Tibial nerve (tissue), 4 donors: ENCODE measurements at regions not wholly inside any gene's neighbourhood (a gene's known extent, or its start where the extent isn't known, plus 50 kb on each side); places are given as distances from the start of the nearest gene placed in this dataset.

Experiments
- DNase-seq, 2 donors: peaks; one replicate each; pipeline ENCODE4 v3.0.0-alpha.2; 2019; ENCODE audit warnings: low spot score in 2 of 2
- H3K27ac ChIP-seq, 4 donors: fragments of 200-600 bp; sonication (generic) in 3 of 4; one replicate each; pipeline ENCODE4 v1.5.1; 2017 to 2019; ENCODE audit warnings: mild to moderate bottlenecking in 1 of 4
- H3K27me3 ChIP-seq, 2 donors: fragments of 200-600 bp; sonication (generic) in 1 of 2; one replicate each; pipeline versions ENCODE4 v1.5.1 to v1.6.0; 2017 to 2019
- H3K36me3 ChIP-seq, 3 donors: fragments of 200-600 bp; sonication (generic); one replicate each; pipeline ENCODE4 v1.5.1; 2018 to 2019
- H3K4me1 ChIP-seq, 4 donors: fragments of 200-600 bp; sonication (generic) in 3 of 4; one replicate each; pipeline ENCODE4 v1.5.1; 2017 to 2019
- H3K4me3 ChIP-seq, 4 donors: fragments of 200-600 bp; sonication (generic) in 3 of 4; one replicate each; pipeline ENCODE4 v1.5.1; 2017 to 2019; ENCODE audit warnings: mild to moderate bottlenecking in 1 of 4, moderate library complexity in 1 of 4
- H3K9me3 ChIP-seq, 4 donors: fragments of 200-600 bp; sonication (generic) in 3 of 4; one replicate each; pipeline ENCODE4 v1.5.1; 2017 to 2019
- EP300 ChIP-seq, 2 donors: sonication (generic); formaldehyde crosslinking; IDR thresholded peaks; one replicate each; pipeline ENCODE4 v1.6.1; 2017; ENCODE audit warnings: antibody characterized with exemption in 2 of 2, mild to moderate bottlenecking in 1 of 2
- POLR2A ChIP-seq, 2 donors: fragments of 450-650 bp; IDR thresholded peaks; one replicate each; pipeline ENCODE4 v1.6.1; 2017; ENCODE audit warnings: antibody characterized with exemption in 2 of 2, mild to moderate bottlenecking in 2 of 2, moderate library complexity in 2 of 2
- WGBS, 2 donors: methylation state at CpG; one replicate each; pipeline ENCODE4 v1.1.5; 2018; 5-methylcytosine and 5-hydroxymethylcytosine counted together
- TF ChIP-seq, protein P1 (sequence below), 5 experiments: fragments of 200-600 bp in 3 of 5; fragments of 450-650 bp in 2 of 5; sonication (generic) in 3 of 5; IDR thresholded peaks; one replicate each; pipeline ENCODE4 v1.5.1; 2016 to 2019; ENCODE audit warnings: antibody characterized with exemption in 5 of 5, mild to moderate bottlenecking in 3 of 5, moderate library complexity in 2 of 5

DNA sequence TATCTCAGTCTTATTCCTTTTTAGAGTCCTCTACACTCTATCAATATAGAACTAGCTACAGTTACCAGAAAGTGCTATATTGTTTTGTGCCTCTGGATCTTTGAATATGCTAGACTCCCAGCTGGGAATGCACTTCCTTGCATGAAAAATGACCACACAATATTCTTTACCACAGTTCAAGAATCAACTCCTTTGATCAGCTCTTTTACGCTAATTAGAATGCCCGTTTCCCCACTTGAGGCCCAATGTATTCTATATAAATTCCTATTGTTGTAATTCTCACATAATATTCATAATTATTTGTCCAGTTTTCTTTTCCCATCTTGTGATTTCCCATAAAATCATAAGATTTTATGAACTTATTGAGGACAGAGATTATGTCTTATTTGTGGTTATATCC lies 142.2 kb downstream of the UBE2E3 start:
- Histone ChIP-seq H3K9me3 (no peaks in the 10 kb centered on the region), H3K36me3 (no peaks in the 10 kb centered on the region), H3K27ac (no peak overlapping the region), H3K4me1 (no peaks in the 10 kb centered on the region), H3K27me3 (no peaks in the 10 kb centered on the region), H3K4me3 (no peak overlapping the region)
- WGBS, 2 donors, result 89 to 93% methylated on average over 2 of the region's 2 CpGs
- TF ChIP-seq, protein P1, sequence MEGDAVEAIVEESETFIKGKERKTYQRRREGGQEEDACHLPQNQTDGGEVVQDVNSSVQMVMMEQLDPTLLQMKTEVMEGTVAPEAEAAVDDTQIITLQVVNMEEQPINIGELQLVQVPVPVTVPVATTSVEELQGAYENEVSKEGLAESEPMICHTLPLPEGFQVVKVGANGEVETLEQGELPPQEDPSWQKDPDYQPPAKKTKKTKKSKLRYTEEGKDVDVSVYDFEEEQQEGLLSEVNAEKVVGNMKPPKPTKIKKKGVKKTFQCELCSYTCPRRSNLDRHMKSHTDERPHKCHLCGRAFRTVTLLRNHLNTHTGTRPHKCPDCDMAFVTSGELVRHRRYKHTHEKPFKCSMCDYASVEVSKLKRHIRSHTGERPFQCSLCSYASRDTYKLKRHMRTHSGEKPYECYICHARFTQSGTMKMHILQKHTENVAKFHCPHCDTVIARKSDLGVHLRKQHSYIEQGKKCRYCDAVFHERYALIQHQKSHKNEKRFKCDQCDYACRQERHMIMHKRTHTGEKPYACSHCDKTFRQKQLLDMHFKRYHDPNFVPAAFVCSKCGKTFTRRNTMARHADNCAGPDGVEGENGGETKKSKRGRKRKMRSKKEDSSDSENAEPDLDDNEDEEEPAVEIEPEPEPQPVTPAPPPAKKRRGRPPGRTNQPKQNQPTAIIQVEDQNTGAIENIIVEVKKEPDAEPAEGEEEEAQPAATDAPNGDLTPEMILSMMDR (IDR thresholded peaks at IDR 0.05), result no peak
- TF ChIP-seq EP300 (IDR thresholded peaks at IDR 0.05), result no peak
- no peak for TF ChIP-seq POLR2A (IDR thresholded peaks at IDR 0.05)
- DNase-seq, result no peak

DNA sequence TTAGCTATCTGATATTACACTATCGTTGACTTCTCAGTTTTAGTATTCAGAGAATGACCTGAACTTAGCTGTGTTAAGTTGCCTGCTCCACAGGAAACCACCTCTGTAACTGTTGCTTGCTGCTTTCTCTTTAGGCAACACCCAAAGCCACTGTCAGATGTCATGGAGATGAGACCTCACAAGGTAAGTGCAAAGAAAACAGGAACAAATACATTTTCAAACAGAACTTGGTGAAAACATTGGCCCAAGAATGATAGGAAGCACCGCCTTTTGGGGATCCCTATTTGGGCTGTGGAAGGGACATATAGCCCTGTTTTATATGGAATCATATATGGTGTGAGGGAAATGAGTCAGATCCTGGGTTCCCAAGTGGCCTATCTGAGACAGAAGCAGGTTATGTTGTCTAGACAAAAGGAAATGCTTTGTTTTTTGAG lies 143.4 kb downstream of the UBE2E3 start:
- no peak overlapping the region for H3K4me3 ChIP-seq
- WGBS, 2 donors, result 65 to 80% methylated on average over 2 of the region's 2 CpGs
- H3K4me1 ChIP-seq, result no peaks in the 10 kb centered on the region
- H3K9me3 ChIP-seq, result no peaks in the 10 kb centered on the region
- no peak for DNase-seq
- no peaks in the 10 kb centered on the region for H3K36me3 ChIP-seq
- no peaks in the 10 kb centered on the region for H3K27me3 ChIP-seq
- TF ChIP-seq POLR2A (IDR thresholded peaks at IDR 0.05) (no peak), EP300 (IDR thresholded peaks at IDR 0.05) (no peak)
- TF ChIP-seq, protein P1 (IDR thresholded peaks at IDR 0.05), result no peak
- H3K27ac ChIP-seq, result peak overlapping the region in 1 of 4 donors; percentile 71

DNA sequence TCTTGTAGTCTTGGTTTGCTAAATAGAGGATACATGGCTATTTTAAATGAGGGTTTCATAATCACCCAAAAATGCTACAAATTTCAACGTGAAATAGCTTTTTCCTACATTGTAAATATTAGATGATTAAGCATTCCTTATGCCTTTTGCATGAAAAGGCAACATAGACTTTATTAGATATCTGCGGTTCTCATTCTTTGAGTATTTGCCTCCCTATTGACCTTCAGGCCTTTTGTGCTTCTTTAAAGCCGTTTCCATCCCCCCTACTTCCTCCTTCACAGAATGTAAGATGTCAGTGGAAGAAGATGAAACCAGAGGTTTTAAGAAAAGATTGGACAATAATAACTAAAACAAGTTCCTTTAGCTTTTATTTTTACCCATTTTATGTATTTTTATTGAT lies 144.1 kb downstream of the UBE2E3 start:
- Histone ChIP-seq H3K27ac (peak overlapping the region in 1 of 4 donors; percentile 71), H3K27me3 (no peaks in the 10 kb centered on the region), H3K36me3 (no peaks in the 10 kb centered on the region), H3K9me3 (no peaks in the 10 kb centered on the region), H3K4me1 (no peaks in the 10 kb centered on the region), H3K4me3 (peak overlapping the region in 1 of 4 donors; percentile 3)
- TF ChIP-seq, protein P1 (IDR thresholded peaks at IDR 0.05), result no peak
- DNase-seq, result no peak
- 31 to 35% methylated on average over 3 of the region's 3 CpGs for WGBS, 2 donors

DNA sequence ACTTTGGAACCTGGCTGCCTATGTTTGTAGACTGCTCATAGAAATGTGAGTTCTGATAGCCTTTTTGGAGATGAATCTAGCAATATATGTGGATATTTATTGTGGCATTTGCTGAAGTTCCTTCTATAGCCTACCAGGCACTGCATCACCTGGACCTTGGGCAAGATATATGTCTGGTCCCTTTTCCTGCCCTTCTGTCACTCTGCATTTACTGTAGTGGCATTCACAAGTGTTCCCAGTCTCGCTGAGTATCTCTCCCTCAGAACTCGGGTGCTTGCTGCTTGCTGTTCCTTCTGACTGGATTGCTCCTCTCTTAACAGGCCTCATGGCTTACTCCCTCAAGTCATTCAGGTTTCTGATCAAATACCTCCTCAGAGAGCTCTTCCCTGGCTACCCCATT lies 145.0 kb downstream of the UBE2E3 start:
- WGBS, 2 donors, result 70 to 85% methylated on average over 2 of the region's 2 CpGs
- no peak for TF ChIP-seq POLR2A (IDR thresholded peaks at IDR 0.05)
- TF ChIP-seq, protein P1 (IDR thresholded peaks at IDR 0.05), result no peak
- no peak for TF ChIP-seq EP300 (IDR thresholded peaks at IDR 0.05)
- DNase-seq, result no peak
- no peaks in the 10 kb centered on the region for H3K36me3 ChIP-seq
- H3K4me3 ChIP-seq, result no peak overlapping the region
- peak overlapping the region in 1 of 4 donors; percentile 10 for H3K27ac ChIP-seq
- no peaks in the 10 kb centered on the region for H3K4me1 ChIP-seq
- no peaks in the 10 kb centered on the region for H3K9me3 ChIP-seq
- no peaks in the 10 kb centered on the region for H3K27me3 ChIP-seq

DNA sequence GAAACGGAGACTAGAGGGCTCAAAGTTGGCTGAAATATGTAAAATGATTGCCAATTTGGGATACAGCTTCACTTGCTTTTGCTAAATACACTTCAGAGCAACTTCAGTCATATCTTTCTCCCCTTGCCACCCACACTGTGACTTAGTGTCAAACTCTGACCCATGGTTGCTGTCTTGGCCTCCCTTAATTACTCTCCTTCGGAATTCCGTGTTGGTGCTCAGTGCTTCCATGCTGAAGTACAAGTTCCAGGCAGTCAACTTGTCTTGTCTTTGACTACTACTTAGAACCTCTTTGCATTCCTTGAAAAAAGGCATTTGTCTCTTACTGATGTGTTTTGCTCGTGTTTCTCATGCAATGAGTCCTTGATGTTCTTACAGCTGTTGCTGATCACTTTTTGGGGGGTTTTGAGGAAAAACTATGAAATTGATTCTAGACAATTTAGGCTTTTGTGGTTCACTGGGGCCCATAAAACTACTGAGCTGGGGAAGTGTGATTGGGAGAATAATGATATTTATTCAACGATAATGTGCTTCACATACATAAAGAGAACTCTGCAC lies 146.0 kb downstream of the UBE2E3 start:
- DNase-seq, result no peak
- TF ChIP-seq EP300 (IDR thresholded peaks at IDR 0.05), result no peak
- TF ChIP-seq, protein P1 (IDR thresholded peaks at IDR 0.05), result no peak
- TF ChIP-seq POLR2A (IDR thresholded peaks at IDR 0.05), result no peak
- Histone ChIP-seq H3K36me3 (no peaks in the 10 kb centered on the region), H3K27ac (peak overlapping the region in 1 of 4 donors; percentile 10), H3K9me3 (no peaks in the 10 kb centered on the region), H3K4me3 (no peak overlapping the region), H3K27me3 (no peaks in the 10 kb centered on the region), H3K4me1 (no peaks in the 10 kb centered on the region)
- 84% methylated on average over 5 of the region's 5 CpGs for WGBS, 2 donors
